ENCODE measurements at regions not wholly inside any gene's neighbourhood (a gene's known extent, or its start where the extent isn't known, plus 50 kb on each side); places are given as distances from the start of the nearest gene placed in this dataset.

GRCh38 chr18:39770399-39770798, 2184.6 kb upstream of the PIK3C3 start:
- Histone ChIP-seq H3K79me2 (ENCODE audit: control insufficient read depth, insufficient read depth, low read length) (no peaks in the 10 kb centered on the region), H4K20me1 (ENCODE audit: control insufficient read depth, insufficient read depth) (no peaks in the 10 kb centered on the region), H3K27me3 (replicated peaks in 1 of 2; ENCODE audit: control insufficient read depth in 2 of 2, insufficient read depth in 2 of 2, low read length in 1 of 2) (no peaks in the 10 kb centered on the region), H3K4me1 (ENCODE audit: control insufficient read depth, insufficient read depth, low read length) (no peaks in the 10 kb centered on the region), H3K27ac (ENCODE audit: control insufficient read depth, insufficient read depth) (no peak overlapping the region), H3K4me3 (no peak overlapping the region), H3K4me2 (ENCODE audit: control insufficient read depth, insufficient read depth) (no peak overlapping the region), H3K9me3 (replicated peaks; ENCODE audit: control insufficient read depth, insufficient read depth, low read length) (no peaks in the 10 kb centered on the region), H2AFZ (ENCODE audit: control insufficient read depth, low read depth, low read length) (no peak overlapping the region), H3K36me3 (ENCODE audit: control insufficient read depth in 2 of 2, insufficient read depth in 2 of 2, low read length in 1 of 2) (no peaks in the 10 kb centered on the region), H3K9ac (ENCODE audit: control insufficient read depth, insufficient read depth, low read length) (no peak overlapping the region)
- RAD21 ChIA-PET (ENCODE audit: unreplicated experiment), result no interaction called here
- no peak for FAIRE-seq
- no TSS peak for BruUV-seq (replicated peaks)
- POLR2A ChIA-PET, result no interaction called here
- intact Hi-C loops (cut with micrococcal nuclease; ENCODE audit: unreplicated experiment) (no loop called here), in situ Hi-C loops (cut with MboI) (no loop called here)
- 73% methylated on average over 1 of the region's 1 CpG for WGBS (ENCODE audit: insufficient coverage, insufficient replicate concordance, low lambda C conversion rate, missing lambda C conversion rate)
- SMC1A ChIA-PET (ENCODE audit: uncharacterized antibody, unreplicated experiment), result no interaction called here
- no peak for DNase-seq (ENCODE audit: low read depth, low spot score)
- CTCF ChIA-PET, result no interaction called here
- ATAC-seq, result no peak
- TF ChIP-seq NBN (IDR thresholded peaks at IDR 0.05), result no peak
- no peak for TF ChIP-seq ZNF687 (IDR thresholded peaks at IDR 0.05)
- TF ChIP-seq RFX5 (IDR thresholded peaks at IDR 0.05; ENCODE audit: low read depth, low read length), result no peak
- TF ChIP-seq BCL3 (IDR thresholded peaks at IDR 0.05; ENCODE audit: borderline replicate concordance, insufficient read depth, low read depth, low read length, poor library complexity, severe bottlenecking), result no peak
- TF ChIP-seq CHD2 (IDR thresholded peaks at IDR 0.05; ENCODE audit: borderline replicate concordance, low read depth, low read length), result no peak
- TF ChIP-seq BACH1 (IDR thresholded peaks at IDR 0.05; ENCODE audit: borderline replicate concordance), result no peak
- no peak for TF ChIP-seq ZNF592 (IDR thresholded peaks at IDR 0.05)
- no peak for TF ChIP-seq HDGF (IDR thresholded peaks at IDR 0.05)
- TF ChIP-seq PKNOX1 (IDR thresholded peaks at IDR 0.05), result no peak
- TF ChIP-seq GATAD2B (conservative IDR thresholded peaks at IDR 0.05; ENCODE audit: low read depth), result no peak
- TF ChIP-seq EED (IDR thresholded peaks at IDR 0.05; ENCODE audit: low read depth), result no peak
- TF ChIP-seq TCF7 (IDR thresholded peaks at IDR 0.05; ENCODE audit: borderline replicate concordance), result no peak
- TF ChIP-seq ZNF207 (IDR thresholded peaks at IDR 0.05; ENCODE audit: borderline replicate concordance), result no peak

Data from GM12878 (cell line).